Midbrain (tissue), 1 donor: ENCODE measurements at regions not wholly inside any gene's neighbourhood (a gene's known extent, or its start where the extent isn't known, plus 50 kb on each side); places are given as distances from the start of the nearest gene placed in this dataset.

Source experiments
- DNase-seq: peaks from one replicate; lab custom pipeline; 2025; lab: John Stamatoyannopoulos, UW

DNA sequence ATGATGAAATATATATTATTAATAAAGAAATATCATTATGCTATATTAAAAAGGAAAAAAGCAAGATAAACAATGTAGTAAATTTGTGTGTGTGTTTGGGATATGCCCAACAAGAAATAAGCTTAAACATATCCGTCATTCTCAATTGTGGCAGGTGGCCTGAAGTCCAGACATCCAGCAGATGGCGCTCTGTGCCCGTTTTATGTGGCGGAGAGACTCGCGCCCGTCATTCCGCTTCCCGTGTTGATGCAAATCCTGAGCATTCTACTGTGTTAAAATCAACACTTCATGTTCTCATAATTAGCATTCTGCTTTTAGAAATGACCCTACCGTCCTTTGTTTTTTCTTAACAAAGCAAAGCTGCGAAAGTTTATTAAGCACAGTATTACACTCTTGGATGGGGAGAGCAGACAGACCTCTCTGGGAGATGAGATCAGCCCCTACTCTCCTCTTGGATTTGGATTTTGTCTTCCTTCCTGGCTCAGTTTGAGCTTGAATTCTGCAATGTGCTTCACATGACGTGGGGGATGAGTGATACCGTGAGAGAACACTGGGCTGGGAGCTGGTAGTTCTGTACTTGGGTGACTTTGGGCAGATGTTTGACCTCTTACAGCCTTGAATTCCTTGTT, 125.8 kb downstream of the MCHR2 start:
- DNase-seq, result peak; percentile 78
